ENCODE measurements at regions not wholly inside any gene's neighbourhood (a gene's known extent, or its start where the extent isn't known, plus 50 kb on each side); places are given as distances from the start of the nearest gene placed in this dataset.

GRCh38 chr11:91698845-91699244, 525.8 kb upstream of the FAT3 start:
- TF ChIP-seq CTCF (IDR thresholded peaks at IDR 0.05; ENCODE audit: poor library complexity, severe bottlenecking), result no peak
- Histone ChIP-seq H3K27me3 (ENCODE audit: insufficient read depth, poor library complexity, severe bottlenecking) (no peaks in the 10 kb centered on the region), H3K27ac (ENCODE audit: poor library complexity, severe bottlenecking) (no peak overlapping the region), H3K4me1 (ENCODE audit: insufficient read depth, poor library complexity, severe bottlenecking) (no peaks in the 10 kb centered on the region), H3K9me3 (ENCODE audit: severe bottlenecking) (no peaks in the 10 kb centered on the region), H3K4me3 (ENCODE audit: severe bottlenecking) (no peak overlapping the region), H3K36me3 (ENCODE audit: low read depth) (no peaks in the 10 kb centered on the region)
- no peak for DNase-seq (ENCODE audit: low spot score)
- ATAC-seq (ENCODE audit: low read depth), result no peak

GRCh38 chr11:91694331-91694730, 530.3 kb upstream of the FAT3 start:
- TF ChIP-seq CTCF (IDR thresholded peaks at IDR 0.05; ENCODE audit: poor library complexity, severe bottlenecking), result no peak
- H3K36me3 ChIP-seq (ENCODE audit: low read depth), result no peaks in the 10 kb centered on the region
- no peak overlapping the region for H3K4me3 ChIP-seq (ENCODE audit: severe bottlenecking)
- ATAC-seq (ENCODE audit: low read depth) (no peak), DNase-seq (ENCODE audit: low spot score) (no peak)
- H3K27ac ChIP-seq (ENCODE audit: poor library complexity, severe bottlenecking), result no peak overlapping the region
- H3K9me3 ChIP-seq (ENCODE audit: severe bottlenecking), result no peaks in the 10 kb centered on the region
- peaks cover 5% of the 10 kb centered on the region for H3K4me1 ChIP-seq (ENCODE audit: insufficient read depth, poor library complexity, severe bottlenecking)
- H3K27me3 ChIP-seq (ENCODE audit: insufficient read depth, poor library complexity, severe bottlenecking), result no peaks in the 10 kb centered on the region

- Histone ChIP-seq H3K27ac (ENCODE audit: poor library complexity, severe bottlenecking) (no peak overlapping the region), H3K4me3 (ENCODE audit: severe bottlenecking) (no peak overlapping the region), H3K36me3 (ENCODE audit: low read depth) (no peaks in the 10 kb centered on the region), H3K9me3 (ENCODE audit: severe bottlenecking) (no peaks in the 10 kb centered on the region), H3K27me3 (ENCODE audit: insufficient read depth, poor library complexity, severe bottlenecking) (no peaks in the 10 kb centered on the region), H3K4me1 (ENCODE audit: insufficient read depth, poor library complexity, severe bottlenecking) (peaks cover 5% of the 10 kb centered on the region)
- ATAC-seq (ENCODE audit: low read depth), result peak; percentile 58
- TF ChIP-seq CTCF (IDR thresholded peaks at IDR 0.05; ENCODE audit: poor library complexity, severe bottlenecking), result no peak
- DNase-seq (ENCODE audit: low spot score), result no peak
Measured at GRCh38 chr11:91691872-91692271, 532.7 kb upstream of the FAT3 start.

- H3K9me3 ChIP-seq (ENCODE audit: severe bottlenecking), result no peaks in the 10 kb centered on the region
- ATAC-seq (ENCODE audit: low read depth) (no peak), DNase-seq (ENCODE audit: low spot score) (no peak)
- no peak overlapping the region for H3K27ac ChIP-seq (ENCODE audit: poor library complexity, severe bottlenecking)
- no peak for TF ChIP-seq CTCF (IDR thresholded peaks at IDR 0.05; ENCODE audit: poor library complexity, severe bottlenecking)
- no peaks in the 10 kb centered on the region for H3K36me3 ChIP-seq (ENCODE audit: low read depth)
- peaks cover 5% of the 10 kb centered on the region for H3K4me1 ChIP-seq (ENCODE audit: insufficient read depth, poor library complexity, severe bottlenecking)
- H3K27me3 ChIP-seq (ENCODE audit: insufficient read depth, poor library complexity, severe bottlenecking), result no peaks in the 10 kb centered on the region
- H3K4me3 ChIP-seq (ENCODE audit: severe bottlenecking), result no peak overlapping the region
Measured at GRCh38 chr11:91688672-91689071, 535.9 kb upstream of the FAT3 start.

- DNase-seq (ENCODE audit: low spot score), result no peak
Measured at GRCh38 chr11:91686700-91687099, 537.9 kb upstream of the FAT3 start.

More at GRCh38 chr11:91686700-91687099, 537.9 kb upstream of the FAT3 start:
- H3K36me3 ChIP-seq (ENCODE audit: low read depth), result no peaks in the 10 kb centered on the region
- no peak for TF ChIP-seq CTCF (IDR thresholded peaks at IDR 0.05; ENCODE audit: poor library complexity, severe bottlenecking)
- no peaks in the 10 kb centered on the region for H3K9me3 ChIP-seq (ENCODE audit: severe bottlenecking)
- no peak overlapping the region for H3K27ac ChIP-seq (ENCODE audit: poor library complexity, severe bottlenecking)
- no peak for ATAC-seq (ENCODE audit: low read depth)
- no peak overlapping the region for H3K4me3 ChIP-seq (ENCODE audit: severe bottlenecking)
- H3K27me3 ChIP-seq (ENCODE audit: insufficient read depth, poor library complexity, severe bottlenecking), result no peaks in the 10 kb centered on the region
- peaks cover 5% of the 10 kb centered on the region for H3K4me1 ChIP-seq (ENCODE audit: insufficient read depth, poor library complexity, severe bottlenecking)
